NAMALWA (cell line): ENCODE measurements at regions not wholly inside any gene's neighbourhood (a gene's known extent, or its start where the extent isn't known, plus 50 kb on each side); places are given as distances from the start of the nearest gene placed in this dataset.
"Not testable (repeated sequence)": the region's sequence is repeated elsewhere in the genome, so short reads cannot be mapped to it uniquely, and the experiment has no call there.

Experiments
- DNase-seq: peaks from one replicate; pipeline ENCODE4 v3.0.0-alpha.2; 2015; ENCODE audit warnings: low spot score

- DNase-seq: no peak
Observed at GRCh38 chr17:33944826-33945225, 310.3 kb upstream of the CCL2 start.

- DNase-seq: no peak
Observed at GRCh38 chr17:33945646-33946546, 309.2 kb upstream of the CCL2 start.

- DNase-seq: no peak
Observed at GRCh38 chr17:33947762-33948161, 307.3 kb upstream of the CCL2 start.

- DNase-seq: no peak
Observed at GRCh38 chr17:33948309-33948708, 306.8 kb upstream of the CCL2 start.

GRCh38 chr17:33949100-33949499 is 306.0 kb upstream of the CCL2 start:
- no peak for DNase-seq

GRCh38 chr17:33950061-33950460 is 305.0 kb upstream of the CCL2 start:
- DNase-seq: no peak

- no peak for DNase-seq
Observed at GRCh38 chr17:33952425-33952824, 302.7 kb upstream of the CCL2 start.

GRCh38 chr17:33954597-33954996 is 300.5 kb upstream of the CCL2 start:
- DNase-seq: no peak

GRCh38 chr17:33955461-33955860 is 299.6 kb upstream of the CCL2 start:
- DNase-seq: no peak

- DNase-seq: not testable (repeated sequence)
Observed at GRCh38 chr17:33959098-33959497, 296.0 kb upstream of the CCL2 start.

GRCh38 chr17:33962857-33963655 is 292.0 kb upstream of the CCL2 start:
- DNase-seq: no peak

GRCh38 chr17:33964344-33964979 is 290.6 kb upstream of the CCL2 start:
- DNase-seq: peak; percentile 62

GRCh38 chr17:33966410-33967059 is 288.6 kb upstream of the CCL2 start:
- DNase-seq: no peak

GRCh38 chr17:33967608-33968349 is 287.3 kb upstream of the CCL2 start:
- no peak for DNase-seq

- no peak for DNase-seq
Observed at GRCh38 chr17:33968350-33969044, 286.6 kb upstream of the CCL2 start.

- DNase-seq: no peak
Observed at GRCh38 chr17:33970279-33970678, 284.8 kb upstream of the CCL2 start.

GRCh38 chr17:33972763-33973162 is 282.3 kb upstream of the CCL2 start:
- no peak for DNase-seq

- DNase-seq: no peak
Observed at GRCh38 chr17:33973491-33973890, 281.6 kb upstream of the CCL2 start.

- no peak for DNase-seq
Observed at GRCh38 chr17:33974276-33974675, 280.8 kb upstream of the CCL2 start.

GRCh38 chr17:33976831-33977230 is 278.3 kb upstream of the CCL2 start:
- no peak for DNase-seq
